22Rv1 (cell line): ENCODE measurements at regions not wholly inside any gene's neighbourhood (a gene's known extent, or its start where the extent isn't known, plus 50 kb on each side); places are given as distances from the start of the nearest gene placed in this dataset.

Experiments used
- CTCF ChIP-seq: fragments of 450-650 bp; IDR thresholded peaks from 2 replicates; pipeline ENCODE4 v1.5.1; 2017; ENCODE audit warnings: mild to moderate bottlenecking
- ZFX ChIP-seq: fragments of 450-650 bp; IDR thresholded peaks from 2 replicates; pipeline ENCODE4 v1.6.1; 2017; ENCODE audit warnings: antibody characterized with exemption, borderline replicate concordance

- TF ChIP-seq CTCF (peak; percentile 13; the same call in 1 of the 2 replicates), ZFX (no peak)
These were observed 260.0 kb upstream of the MAP3K7 start for GRCh38 chr6:90846824-90847223.
